K562 (cell line): ENCODE measurements at regions not wholly inside any gene's neighbourhood (a gene's known extent, or its start where the extent isn't known, plus 50 kb on each side); places are given as distances from the start of the nearest gene placed in this dataset.

Source experiments
- ATAC-seq: fragments of 200-7000 bp; cut with Tn5 transposase; 3 replicates; pipeline ENCODE4 v1.9.1; 2020; ENCODE audit warnings: moderate library complexity
- BruUV-seq: library from RNA; stranded (reverse); fragments of 400-500 nt; replicated peaks from 2 replicates; lab custom pipeline; 2021; lab: Mats Ljungman, UMichigan
- CTCF ChIA-PET: fragments of 300-600 bp; formaldehyde crosslinking; extraction: SDS; loops from one replicate; lab custom pipeline; 2021; ENCODE audit warnings: low intra/inter-chr PET ratio; lab: Yijun Ruan, JAX
- POLR2A ChIA-PET: fragments of 300-600, 350-650 bp; sonication (Branson Sonifier 250); formaldehyde crosslinking; extraction: SDS; loops from one replicate; lab custom pipeline; 2021; ENCODE audit warnings: antibody characterized with exemption, inconsistent platforms; lab: Yijun Ruan, JAX
- DNase-seq, 4 experiments: peaks; one replicate each; pipeline versions ENCODE4 v3.0.0 to v3.0.0-alpha.2; 2011 to 2018; ENCODE audit warnings: low spot score in 3 of 4, mixed read lengths in 3 of 4; ENCODE audit errors: extremely low read depth in 1 of 4
- FAIRE-seq: peaks from 2 replicates; lab custom pipeline; 2011; peaks lifted over from hg19 to GRCh38; lab: Jason Lieb, UNC
- H2AFZ ChIP-seq: 2 replicates; pipeline ENCODE4 v1.6.0; 2011; ENCODE audit warnings: low read depth, low read length, control low read depth, inconsistent platforms
- H3K27ac ChIP-seq: fragments of 200-600 bp; 3 replicates; pipeline ENCODE4 v1.8.0; 2011; ENCODE audit warnings: low read depth, mild to moderate bottlenecking, control low read depth, inconsistent platforms, low read length, moderate library complexity, mixed read lengths; ENCODE audit errors: extremely low read depth
- H3K27me3 ChIP-seq, 2 experiments: fragments of 300-600 bp in 1 of 2; 2 replicates in 1 of 2; 3 replicates in 1 of 2; pipeline versions ENCODE4 v1.6.0 to v1.8.0; 2011; ENCODE audit warnings: inconsistent platforms in 2 of 2, low read length in 2 of 2, mild to moderate bottlenecking in 1 of 2, mixed read lengths in 1 of 2, moderate library complexity in 1 of 2; ENCODE audit not compliant: control insufficient read depth in 2 of 2, insufficient read depth in 2 of 2
- H3K36me3 ChIP-seq: fragments of 300-600 bp; 3 replicates; pipeline ENCODE4 v1.8.0; 2011; ENCODE audit warnings: mild to moderate bottlenecking, low read length, inconsistent platforms; ENCODE audit not compliant: control insufficient read depth, insufficient read depth
- H3K4me1 ChIP-seq, 2 experiments: fragments of 200-600 bp in 1 of 2; replicated peaks in 1 of 2; 2 replicates in 1 of 2; 3 replicates in 1 of 2; pipeline versions ENCODE4 v1.5.1 to v1.8.0; 2011; ENCODE audit warnings: inconsistent platforms in 2 of 2, low read length in 2 of 2, mild to moderate bottlenecking in 1 of 2, mixed read lengths in 1 of 2, moderate library complexity in 1 of 2; ENCODE audit not compliant: control insufficient read depth in 2 of 2, insufficient read depth in 2 of 2
- H3K4me2 ChIP-seq: 2 replicates; pipeline ENCODE4 v1.6.1; 2011; ENCODE audit warnings: low read length, control low read depth, inconsistent platforms, mixed read lengths; ENCODE audit not compliant: insufficient read depth
- H3K4me3 ChIP-seq: fragments of 200-600 bp; sonication (generic), shearing (Covaris generic); 2 replicates; pipeline ENCODE4 v1.5.1; 2016; ENCODE audit warnings: control low read depth, inconsistent platforms
- H3K79me2 ChIP-seq: fragments of 200-600 bp; 3 replicates; pipeline ENCODE4 v1.8.0; 2011; ENCODE audit warnings: low read length, inconsistent platforms; ENCODE audit not compliant: control insufficient read depth, insufficient read depth
- H3K9ac ChIP-seq, 2 experiments: 2 replicates each; pipeline versions ENCODE4 v1.6.0 to v1.6.1; 2011; ENCODE audit warnings: low read depth in 2 of 2, low read length in 2 of 2, control low read depth in 1 of 2, inconsistent platforms in 1 of 2, mild to moderate bottlenecking in 1 of 2, mixed read lengths in 1 of 2; ENCODE audit not compliant: insufficient read depth in 1 of 2
- H3K9me1 ChIP-seq: one replicate; pipeline ENCODE4 v1.6.0; 2011; ENCODE audit warnings: inconsistent platforms, mild to moderate bottlenecking, low read length, moderate library complexity; ENCODE audit not compliant: control insufficient read depth, insufficient read depth
- H3K9me3 ChIP-seq: replicated peaks from 2 replicates; pipeline ENCODE4 v1.5.1; 2011; ENCODE audit warnings: low read depth, low read length, inconsistent platforms; ENCODE audit not compliant: control insufficient read depth, insufficient read depth
- H4K20me1 ChIP-seq: replicated peaks from 2 replicates; pipeline ENCODE4 v1.6.1; 2011; ENCODE audit warnings: low read length, inconsistent platforms, mixed read lengths; ENCODE audit not compliant: control insufficient read depth, insufficient read depth
- CREM ChIP-seq: IDR thresholded peaks from 2 replicates; pipeline ENCODE4 v1.6.1; 2014; ENCODE audit warnings: antibody characterized with exemption, low read depth
- ELF1 ChIP-seq: fragments of 200-800 bp; sonication (Bioruptor generic); IDR thresholded peaks from 2 replicates; pipeline ENCODE4 v1.6.1; 2016; ENCODE audit warnings: missing genetic modification characterization, missing compliant biosample characterization
- FUS ChIP-seq: fragments of 200-400 bp; formaldehyde crosslinking; optimal IDR thresholded peaks from 2 replicates; pipeline ENCODE3; 2017; ENCODE audit warnings: low read depth, low read length
- MIER1 ChIP-seq: fragments of 450-650 bp; IDR thresholded peaks from 2 replicates; pipeline ENCODE4 v1.6.1; 2016; ENCODE audit warnings: antibody characterized with exemption, mild to moderate bottlenecking, low read depth
- NELFE ChIP-seq: IDR thresholded peaks from 2 replicates; pipeline ENCODE4 v1.6.1; 2011; ENCODE audit warnings: mild to moderate bottlenecking; ENCODE audit not compliant: insufficient read depth, insufficient read length
- ZC3H4 ChIP-seq: sonication (generic); formaldehyde crosslinking; IDR thresholded peaks from 2 replicates; pipeline ENCODE4 v1.9.0; 2021; ENCODE audit warnings: missing genetic modification reagents, borderline replicate concordance
- ZNF3 ChIP-seq: fragments of 250-450 bp; sonication (Bioruptor Pico); IDR thresholded peaks from 2 replicates; pipeline ENCODE4 v1.5.0; 2021; ENCODE audit warnings: mild to moderate bottlenecking, moderate library complexity
- ZNF431 ChIP-seq: sonication (generic); formaldehyde crosslinking; IDR thresholded peaks from 2 replicates; pipeline ENCODE4 v1.8.0; 2022; ENCODE audit warnings: mild to moderate bottlenecking, missing genetic modification reagents
- WGBS: fragments of 100-300 bp; shearing (Covaris generic); methylation state at CpG from one replicate; pipeline ENCODE4 v1.1.6; 2016; ENCODE audit warnings: low coverage, mixed read lengths; ENCODE audit not compliant: insufficient coverage; ENCODE audit errors: missing lambda C conversion rate; 5-methylcytosine and 5-hydroxymethylcytosine counted together
- in situ Hi-C: fragments of 300-500 bp; cut with MboI; formaldehyde crosslinking; loops from 4 replicates; pipeline ENCODE4 v1.15.0; 2018; ENCODE audit warnings: inconsistent platforms, mixed read lengths
- intact Hi-C: fragments of 100-400 bp; cut with micrococcal nuclease; formaldehyde crosslinking; loops from 2 replicates; pipeline ENCODE4 v1.14.2; 2022
- TF ChIP-seq, protein P1 (sequence below): fragments of 250-450 bp; sonication (Bioruptor Pico); IDR thresholded peaks from 2 replicates; pipeline ENCODE4 v1.5.0; 2020; ENCODE audit warnings: mild to moderate bottlenecking
- TF ChIP-seq, protein P2 (sequence below): fragments of 250-450 bp; sonication (Bioruptor Pico); IDR thresholded peaks from 2 replicates; pipeline ENCODE4 v1.4.0; 2020; ENCODE audit warnings: borderline replicate concordance
- TF ChIP-seq, protein P3 (sequence below): IDR thresholded peaks from 2 replicates; pipeline ENCODE4 v1.6.1; 2012; ENCODE audit warnings: low read depth, low read length, improper control_type of control experiment, borderline replicate concordance
- TF ChIP-seq, protein P4 (sequence below): fragments of 250-450 bp; sonication (Bioruptor Pico); IDR thresholded peaks from 2 replicates; pipeline ENCODE4 v1.8.0; 2022; ENCODE audit warnings: moderate library complexity, mild to moderate bottlenecking, inconsistent platforms
- TF ChIP-seq, protein P5 (sequence below): fragments of 250-450 bp; sonication (Bioruptor Pico); IDR thresholded peaks from 2 replicates; pipeline ENCODE4 v1.8.0; 2022; ENCODE audit warnings: inconsistent platforms

DNA sequence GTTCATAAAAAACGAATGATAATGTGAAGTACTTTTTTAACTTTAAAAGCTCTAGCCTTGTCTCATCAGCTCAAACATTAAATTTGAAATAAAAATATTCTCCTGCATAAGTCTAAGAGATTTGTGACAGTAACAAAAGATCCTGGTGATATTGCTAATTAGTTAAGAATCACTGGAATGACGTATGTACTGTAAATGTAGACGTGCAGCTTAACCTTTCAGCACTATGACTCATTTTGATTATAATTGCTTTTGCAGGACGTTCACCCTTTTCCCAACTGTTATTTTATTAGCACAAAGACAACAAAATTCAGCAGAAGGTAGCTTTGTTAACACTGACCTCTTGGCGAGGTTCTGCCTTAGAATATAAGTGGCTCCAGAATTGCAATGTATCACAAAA, 68.6 kb downstream of the TENT5A start:
- no peaks in the 10 kb centered on the region for H3K36me3 ChIP-seq
- H3K4me1 ChIP-seq = no peaks in the 10 kb centered on the region
- DNase-seq (no peak), FAIRE-seq (no peak), ATAC-seq (no peak)
- in situ Hi-C loops = no loop called here
- H2AFZ ChIP-seq = no peak overlapping the region
- ChIA-PET POLR2A (no interaction called here), CTCF (no interaction called here)
- no peak overlapping the region for H3K27ac ChIP-seq
- H3K4me3 ChIP-seq = no peak overlapping the region
- TF ChIP-seq, protein P1, sequence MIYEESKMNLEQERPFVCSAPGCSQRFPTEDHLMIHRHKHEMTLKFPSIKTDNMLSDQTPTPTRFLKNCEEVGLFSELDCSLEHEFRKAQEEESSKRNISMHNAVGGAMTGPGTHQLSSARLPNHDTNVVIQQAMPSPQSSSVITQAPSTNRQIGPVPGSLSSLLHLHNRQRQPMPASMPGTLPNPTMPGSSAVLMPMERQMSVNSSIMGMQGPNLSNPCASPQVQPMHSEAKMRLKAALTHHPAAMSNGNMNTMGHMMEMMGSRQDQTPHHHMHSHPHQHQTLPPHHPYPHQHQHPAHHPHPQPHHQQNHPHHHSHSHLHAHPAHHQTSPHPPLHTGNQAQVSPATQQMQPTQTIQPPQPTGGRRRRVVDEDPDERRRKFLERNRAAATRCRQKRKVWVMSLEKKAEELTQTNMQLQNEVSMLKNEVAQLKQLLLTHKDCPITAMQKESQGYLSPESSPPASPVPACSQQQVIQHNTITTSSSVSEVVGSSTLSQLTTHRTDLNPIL (CRISPR knock-in tag) = no peak
- TF ChIP-seq ZNF3 (CRISPR knock-in tag) (no peak), NELFE (no peak), ZC3H4 (no peak), MIER1 (no peak), FUS (no peak), ZNF431 (CRISPR knock-in tag) (no peak), ELF1 (no peak), CREM (no peak)
- TF ChIP-seq, protein P2, sequence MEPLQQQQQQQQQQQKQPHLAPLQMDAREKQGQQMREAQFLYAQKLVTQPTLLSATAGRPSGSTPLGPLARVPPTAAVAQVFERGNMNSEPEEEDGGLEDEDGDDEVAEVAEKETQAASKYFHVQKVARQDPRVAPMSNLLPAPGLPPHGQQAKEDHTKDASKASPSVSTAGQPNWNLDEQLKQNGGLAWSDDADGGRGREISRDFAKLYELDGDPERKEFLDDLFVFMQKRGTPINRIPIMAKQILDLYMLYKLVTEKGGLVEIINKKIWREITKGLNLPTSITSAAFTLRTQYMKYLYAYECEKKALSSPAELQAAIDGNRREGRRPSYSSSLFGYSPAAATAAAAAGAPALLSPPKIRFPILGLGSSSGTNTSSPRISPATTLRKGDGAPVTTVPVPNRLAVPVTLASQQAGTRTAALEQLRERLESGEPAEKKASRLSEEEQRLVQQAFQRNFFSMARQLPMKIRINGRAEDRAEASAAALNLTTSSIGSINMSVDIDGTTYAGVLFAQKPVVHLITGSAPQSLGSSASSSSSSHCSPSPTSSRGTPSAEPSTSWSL (CRISPR knock-in tag) = no peak
- TF ChIP-seq, protein P3, sequence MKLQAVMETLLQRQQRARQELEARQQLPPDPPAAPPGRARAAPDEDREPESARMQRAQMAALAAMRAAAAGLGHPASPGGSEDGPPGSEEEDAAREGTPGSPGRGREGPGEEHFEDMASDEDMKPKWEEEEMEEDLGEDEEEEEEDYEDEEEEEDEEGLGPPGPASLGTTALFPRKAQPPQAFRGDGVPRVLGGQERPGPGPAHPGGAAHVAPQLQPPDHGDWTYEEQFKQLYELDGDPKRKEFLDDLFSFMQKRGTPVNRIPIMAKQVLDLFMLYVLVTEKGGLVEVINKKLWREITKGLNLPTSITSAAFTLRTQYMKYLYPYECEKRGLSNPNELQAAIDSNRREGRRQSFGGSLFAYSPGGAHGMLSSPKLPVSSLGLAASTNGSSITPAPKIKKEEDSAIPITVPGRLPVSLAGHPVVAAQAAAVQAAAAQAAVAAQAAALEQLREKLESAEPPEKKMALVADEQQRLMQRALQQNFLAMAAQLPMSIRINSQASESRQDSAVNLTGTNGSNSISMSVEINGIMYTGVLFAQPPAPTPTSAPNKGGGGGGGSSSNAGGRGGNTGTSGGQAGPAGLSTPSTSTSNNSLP = no peak
- TF ChIP-seq, protein P4, sequence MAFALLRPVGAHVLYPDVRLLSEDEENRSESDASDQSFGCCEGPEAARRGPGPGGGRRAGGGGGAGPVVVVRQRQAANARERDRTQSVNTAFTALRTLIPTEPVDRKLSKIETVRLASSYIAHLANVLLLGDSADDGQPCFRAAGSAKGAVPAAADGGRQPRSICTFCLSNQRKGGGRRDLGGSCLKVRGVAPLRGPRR (CRISPR knock-in tag) = no peak
- TF ChIP-seq, protein P5, sequence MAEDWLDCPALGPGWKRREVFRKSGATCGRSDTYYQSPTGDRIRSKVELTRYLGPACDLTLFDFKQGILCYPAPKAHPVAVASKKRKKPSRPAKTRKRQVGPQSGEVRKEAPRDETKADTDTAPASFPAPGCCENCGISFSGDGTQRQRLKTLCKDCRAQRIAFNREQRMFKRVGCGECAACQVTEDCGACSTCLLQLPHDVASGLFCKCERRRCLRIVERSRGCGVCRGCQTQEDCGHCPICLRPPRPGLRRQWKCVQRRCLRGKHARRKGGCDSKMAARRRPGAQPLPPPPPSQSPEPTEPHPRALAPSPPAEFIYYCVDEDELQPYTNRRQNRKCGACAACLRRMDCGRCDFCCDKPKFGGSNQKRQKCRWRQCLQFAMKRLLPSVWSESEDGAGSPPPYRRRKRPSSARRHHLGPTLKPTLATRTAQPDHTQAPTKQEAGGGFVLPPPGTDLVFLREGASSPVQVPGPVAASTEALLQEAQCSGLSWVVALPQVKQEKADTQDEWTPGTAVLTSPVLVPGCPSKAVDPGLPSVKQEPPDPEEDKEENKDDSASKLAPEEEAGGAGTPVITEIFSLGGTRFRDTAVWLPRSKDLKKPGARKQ = no peak
- no peak overlapping the region for H3K9ac ChIP-seq
- H3K9me3 ChIP-seq = no peaks in the 10 kb centered on the region
- H3K79me2 ChIP-seq = no peaks in the 10 kb centered on the region
- no peaks in the 10 kb centered on the region for H3K27me3 ChIP-seq
- intact Hi-C loops = no loop called here
- no peak overlapping the region for H3K4me2 ChIP-seq
- 1% methylated on average over 5 of the region's 5 CpGs for WGBS
- no peaks in the 10 kb centered on the region for H3K9me1 ChIP-seq
- H4K20me1 ChIP-seq = no peaks in the 10 kb centered on the region
- BruUV-seq = no TSS peak
